ENCODE measurements at regions not wholly inside any gene's neighbourhood (a gene's known extent, or its start where the extent isn't known, plus 50 kb on each side); places are given as distances from the start of the nearest gene placed in this dataset.

DNA sequence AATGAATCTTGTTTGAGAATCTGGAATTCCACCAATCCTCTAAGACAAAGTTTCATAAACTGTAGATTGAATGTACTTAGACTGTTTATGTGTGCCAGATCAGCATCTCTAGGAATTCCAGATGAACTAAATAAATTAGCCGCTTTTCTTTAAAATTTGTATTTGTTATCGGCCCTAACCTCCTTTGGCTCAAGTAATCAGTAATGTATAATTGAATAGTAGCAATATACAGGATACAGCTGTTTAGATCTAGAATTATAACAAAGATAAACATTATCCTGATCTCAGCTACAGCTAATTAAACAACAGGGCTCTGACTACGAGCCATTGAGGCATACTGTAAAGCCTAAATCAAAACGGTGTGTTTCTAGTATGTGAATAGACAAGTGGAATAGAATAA lies 120.3 kb downstream of the CYB561 start:
- DNase-seq (ENCODE audit: low read depth in 4 of 4, low spot score in 3 of 4) = no peak

- DNase-seq (ENCODE audit: low read depth in 4 of 4, low spot score in 3 of 4) = no peak
Observed at GRCh38 chr17:63329876-63330275, 116.2 kb downstream of the CYB561 start.

- no peak for DNase-seq (ENCODE audit: low read depth in 4 of 4, low spot score in 3 of 4)
Observed at GRCh38 chr17:63331301-63332061, 114.6 kb downstream of the CYB561 start.

DNA sequence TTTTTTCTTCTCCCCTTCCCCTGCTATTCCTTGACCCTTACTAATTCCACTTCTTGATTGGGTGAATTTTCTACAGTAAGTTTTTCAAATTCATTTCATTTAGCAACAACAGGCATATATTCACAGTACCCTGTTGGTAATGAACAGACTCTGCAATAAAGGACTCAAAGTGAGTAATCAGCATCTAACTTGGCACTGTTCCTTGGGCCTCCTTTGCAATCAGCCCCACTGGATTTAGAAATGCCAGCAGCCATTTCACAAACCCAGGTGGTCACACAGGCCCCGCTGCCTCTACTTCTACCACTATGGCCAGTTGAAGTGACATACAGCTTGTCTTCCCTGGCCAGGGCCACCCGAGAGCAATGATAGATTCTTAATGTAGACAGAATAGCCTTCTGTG lies 113.8 kb downstream of the CYB561 start:
- DNase-seq (ENCODE audit: low read depth in 4 of 4, low spot score in 3 of 4) = no peak

- no peak for DNase-seq (ENCODE audit: low read depth in 4 of 4, low spot score in 3 of 4)
Observed at GRCh38 chr17:63333869-63334268, 112.2 kb downstream of the CYB561 start.

- no peak for DNase-seq (ENCODE audit: low read depth in 4 of 4, low spot score in 3 of 4)
Observed at GRCh38 chr17:63335831-63336230, 110.3 kb downstream of the CYB561 start.

DNA sequence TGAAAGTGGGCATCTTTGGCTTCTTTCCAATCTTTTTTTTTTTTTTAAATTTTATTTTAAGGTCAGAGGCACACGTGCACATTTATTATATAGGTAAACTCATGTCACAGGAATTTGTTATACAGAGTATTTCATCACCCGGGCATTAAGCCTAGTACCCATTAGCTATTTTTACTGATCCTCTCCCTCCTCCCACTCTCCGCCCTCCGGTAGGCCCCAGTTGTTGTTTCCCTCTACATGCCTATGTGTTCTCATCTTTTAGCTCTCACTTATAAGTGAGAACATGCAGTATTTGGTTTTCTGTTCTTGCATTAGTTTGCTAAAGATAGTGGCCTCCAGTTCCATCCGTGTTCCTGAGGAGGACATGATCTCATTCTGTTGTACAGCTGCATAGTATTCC lies 108.5 kb downstream of the CYB561 start:
- no peak for DNase-seq (ENCODE audit: low read depth in 4 of 4, low spot score in 3 of 4)

DNA sequence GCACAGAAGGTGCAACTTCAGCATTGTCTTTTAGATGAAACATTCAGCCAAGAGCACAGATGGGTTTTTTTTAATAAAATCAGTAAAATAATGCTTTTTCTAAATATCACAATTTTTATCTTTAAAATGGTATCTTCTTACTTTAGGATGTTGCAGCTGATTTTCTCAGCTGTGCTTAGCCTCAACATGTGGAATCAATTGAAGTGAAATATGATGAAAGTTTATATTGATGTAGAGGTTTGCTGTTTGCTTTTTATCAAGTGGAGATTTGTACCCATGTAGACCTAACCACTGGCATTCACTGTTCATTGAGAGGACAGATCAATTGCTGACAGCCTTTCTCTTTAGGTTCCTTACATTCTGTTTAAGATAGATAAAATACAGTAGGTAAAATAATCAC lies 107.8 kb downstream of the CYB561 start:
- DNase-seq (ENCODE audit: low read depth in 4 of 4, low spot score in 3 of 4) = no peak

DNA sequence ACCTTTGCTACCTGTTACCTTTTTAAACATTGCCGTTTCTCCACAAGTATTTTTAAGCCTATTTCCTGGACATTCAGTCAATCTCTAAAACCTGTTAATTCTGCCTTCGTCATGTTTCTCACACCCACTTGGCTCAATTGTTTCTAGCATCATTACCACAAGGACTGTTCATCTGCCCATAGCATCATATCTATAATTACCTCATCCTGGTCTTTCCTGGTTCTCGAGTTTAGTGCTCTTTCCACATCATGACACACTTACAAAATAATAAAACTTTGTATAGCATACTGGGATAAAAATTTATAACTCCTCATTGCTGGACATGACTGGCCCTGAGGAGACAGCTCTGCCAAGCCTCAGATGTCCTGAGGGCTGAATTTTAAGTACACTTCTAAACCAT lies 104.8 kb downstream of the CYB561 start:
- DNase-seq (ENCODE audit: low read depth in 4 of 4, low spot score in 3 of 4) = no peak

GRCh38 chr17:63344383-63344782 lies 101.7 kb downstream of the CYB561 start:
- no peak for DNase-seq (ENCODE audit: low read depth in 4 of 4, low spot score in 3 of 4)

- DNase-seq (ENCODE audit: low read depth in 4 of 4, low spot score in 3 of 4) = no peak
Observed at GRCh38 chr17:63345611-63346010, 100.5 kb downstream of the CYB561 start.

GRCh38 chr17:63347475-63347874 lies 98.6 kb downstream of the CYB561 start:
- DNase-seq (ENCODE audit: low read depth in 4 of 4, low spot score in 3 of 4) = no peak

DNA sequence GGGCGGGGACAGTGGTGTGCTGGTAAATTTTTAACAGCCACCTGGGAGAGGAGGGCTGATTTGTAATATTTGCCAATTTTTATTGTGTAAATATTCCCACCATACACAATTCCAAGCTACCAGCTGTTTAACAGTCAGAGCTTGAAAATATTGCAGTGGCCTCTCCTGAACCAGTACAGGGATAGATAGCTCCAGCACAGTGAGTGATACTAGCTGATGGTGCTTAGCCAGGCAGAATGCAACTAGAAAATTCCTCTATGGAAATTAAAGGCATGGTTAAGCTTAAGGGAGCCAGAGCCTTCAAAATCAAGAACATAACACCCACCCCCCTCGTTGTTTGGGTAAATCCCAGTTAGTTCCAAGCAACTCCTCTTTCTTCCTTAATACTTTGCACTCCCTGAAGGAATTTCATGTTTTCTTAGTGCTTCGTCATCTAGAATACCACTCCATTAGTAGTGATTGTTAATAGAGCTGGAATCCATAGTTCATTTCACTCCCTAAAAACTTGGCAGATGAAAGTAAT lies 96.6 kb downstream of the CYB561 start:
- no peak for DNase-seq (ENCODE audit: low read depth in 4 of 4, low spot score in 3 of 4)

DNA sequence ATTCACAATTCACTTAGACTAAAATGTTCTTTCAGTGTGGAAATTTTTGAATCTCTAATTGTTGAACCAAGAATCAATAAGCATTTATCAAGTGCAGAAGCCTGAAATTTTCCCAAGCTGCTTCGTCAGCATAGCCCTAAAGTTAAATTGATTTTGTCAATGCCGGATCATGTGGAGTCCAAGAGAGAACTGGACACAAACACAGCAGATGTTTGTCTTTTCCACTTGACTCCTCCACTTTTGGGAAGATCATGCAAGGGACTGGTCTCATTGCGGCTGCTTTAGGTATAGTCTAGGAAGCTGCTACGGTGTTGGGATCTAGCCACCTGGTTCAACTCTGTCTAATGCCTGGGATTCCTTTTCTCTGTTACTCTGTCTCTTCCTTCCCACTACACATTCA lies 95.7 kb downstream of the CYB561 start:
- no peak for DNase-seq (ENCODE audit: low read depth in 4 of 4, low spot score in 3 of 4)

GRCh38 chr17:63354256-63354655 lies 91.8 kb downstream of the CYB561 start:
- no peak for DNase-seq (ENCODE audit: low read depth in 4 of 4, low spot score in 3 of 4)

DNA sequence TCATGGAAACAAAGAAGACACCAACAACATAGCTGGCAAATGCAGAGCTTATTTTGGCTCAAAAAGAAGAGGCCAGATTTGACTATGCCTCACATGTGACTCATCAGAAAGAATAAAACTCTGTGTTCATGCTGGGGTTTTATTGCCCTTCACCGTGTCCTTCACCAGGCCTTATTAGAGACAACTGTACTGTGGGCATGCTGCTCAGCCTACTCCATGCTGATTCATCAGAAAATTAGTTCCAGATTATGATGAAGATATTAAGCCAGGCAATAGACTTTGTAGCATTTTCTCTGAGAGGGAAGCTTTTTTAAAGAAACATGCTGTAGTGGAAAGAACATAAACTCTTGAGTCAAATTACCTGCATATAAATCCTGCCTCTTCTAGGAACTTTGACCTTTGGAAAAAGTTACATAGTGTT lies 89.8 kb downstream of the CYB561 start:
- DNase-seq (ENCODE audit: low read depth in 4 of 4, low spot score in 3 of 4) = no peak

DNA sequence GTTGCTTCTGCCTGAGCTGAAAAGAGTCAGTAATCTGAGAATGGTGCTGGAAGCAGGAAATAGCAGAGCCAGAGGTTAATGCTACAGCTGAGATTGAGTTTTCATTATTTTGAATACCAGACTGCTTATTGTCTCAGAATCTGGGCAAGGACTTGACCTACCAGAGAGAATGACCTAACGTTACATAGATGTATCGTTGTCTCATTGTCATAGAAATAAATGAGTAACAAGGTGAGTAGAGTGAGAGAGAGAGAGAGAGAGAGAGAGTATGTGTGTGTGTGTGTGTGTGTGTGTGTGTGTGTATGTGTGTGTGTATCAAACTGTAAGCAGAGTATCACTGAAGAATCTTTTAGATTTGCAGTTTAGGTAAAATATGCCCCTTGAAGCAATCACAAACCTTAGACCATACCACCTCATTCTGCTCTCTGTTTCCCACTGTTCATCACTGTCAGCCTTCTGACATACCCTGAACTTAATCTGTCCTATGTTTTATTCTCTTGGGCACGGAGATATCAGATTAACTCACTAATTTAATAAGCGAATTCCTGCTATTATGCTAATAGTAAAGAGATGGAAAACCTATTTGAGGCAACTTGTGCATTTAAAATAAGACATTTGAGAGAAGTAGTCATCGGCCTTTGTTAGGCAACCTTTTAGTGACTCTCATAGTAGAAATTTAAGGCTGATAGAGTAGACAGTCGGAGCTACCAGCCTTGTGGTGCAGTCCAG lies 87.8 kb downstream of the CYB561 start:
- no peak for DNase-seq (ENCODE audit: low read depth in 4 of 4, low spot score in 3 of 4)

DNA sequence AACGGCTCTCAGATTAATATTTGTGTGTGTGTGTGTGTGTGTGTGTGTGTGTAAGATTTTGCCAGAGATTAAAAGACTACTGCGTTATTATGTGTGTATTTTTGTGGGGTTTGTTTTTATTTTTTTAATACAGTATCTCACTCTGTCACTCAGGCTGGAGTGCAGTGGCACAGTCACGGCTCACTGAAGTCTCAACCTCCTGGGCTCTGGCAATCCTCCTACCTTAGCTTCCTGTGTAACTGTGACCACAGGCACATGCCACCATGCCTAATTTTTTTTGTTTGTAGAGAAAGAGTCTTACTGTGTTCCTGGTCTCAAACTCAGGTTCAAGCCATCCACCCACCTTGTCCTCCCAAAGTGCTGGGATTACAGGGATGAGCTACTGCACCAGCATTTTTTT lies 87.2 kb downstream of the CYB561 start:
- DNase-seq (ENCODE audit: low read depth in 4 of 4, low spot score in 3 of 4) = no peak

DNA sequence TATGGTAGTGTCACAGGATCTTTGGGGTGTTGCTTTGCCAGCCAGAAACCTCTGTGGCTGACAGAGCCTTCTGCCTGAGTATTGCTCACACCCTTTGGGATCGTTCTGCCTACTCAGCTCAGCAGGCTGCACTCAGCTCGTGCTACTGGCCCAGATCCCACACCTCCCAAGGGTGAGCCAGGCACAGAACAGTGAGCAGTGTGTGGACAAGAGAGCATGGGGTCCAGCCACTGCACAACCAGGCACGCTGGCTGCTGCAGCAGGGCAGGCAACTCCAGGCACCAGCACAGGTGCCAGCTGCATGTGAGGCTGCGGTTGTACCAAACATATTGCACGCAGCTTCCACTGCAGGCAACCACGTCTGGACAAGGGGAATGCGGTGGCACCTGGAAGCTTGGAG lies 84.9 kb downstream of the CYB561 start:
- DNase-seq (ENCODE audit: low read depth in 4 of 4, low spot score in 3 of 4) = no peak

- no peak for DNase-seq (ENCODE audit: low read depth in 4 of 4, low spot score in 3 of 4)
Observed at GRCh38 chr17:63362115-63362514, 84.0 kb downstream of the CYB561 start.

DNA sequence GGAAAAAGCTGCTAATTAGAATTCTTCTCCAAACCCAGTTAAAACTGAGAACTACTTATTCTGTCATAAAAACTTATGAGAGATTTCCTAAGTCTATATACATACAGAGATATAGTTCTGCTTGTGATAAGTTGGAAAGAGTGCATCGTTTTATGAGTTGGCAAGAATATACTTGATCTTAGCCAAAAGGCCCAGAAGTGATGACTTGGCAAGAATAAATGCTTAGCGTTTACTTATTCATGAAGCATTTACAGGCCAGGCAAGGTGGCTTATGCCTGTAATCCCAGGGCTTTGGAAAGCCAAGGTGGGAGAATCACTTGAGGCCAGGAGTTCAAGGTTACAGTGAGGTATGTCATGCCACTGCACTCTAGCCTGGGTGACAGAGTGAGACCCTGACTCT lies 81.7 kb downstream of the CYB561 start:
- DNase-seq (ENCODE audit: low read depth in 4 of 4, low spot score in 3 of 4) = no peak

DNA sequence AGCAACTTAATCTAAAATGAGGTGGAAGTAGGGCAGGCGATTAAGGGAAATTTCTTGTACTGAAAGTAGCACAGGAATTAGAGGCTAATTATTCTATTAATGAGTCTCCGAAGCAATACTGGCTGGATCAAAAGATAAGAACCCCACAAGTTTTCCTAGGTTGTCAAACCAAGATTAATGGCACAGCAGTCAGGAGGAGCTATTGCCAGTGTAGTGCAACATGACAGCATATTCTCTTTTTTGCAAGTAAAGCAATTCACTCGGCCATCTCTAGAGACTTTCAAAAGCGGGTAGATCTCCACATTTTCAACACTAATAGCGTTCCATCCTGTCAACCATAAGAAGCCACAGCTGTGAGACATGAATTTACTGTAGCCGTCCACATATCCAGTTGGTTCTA lies 81.2 kb downstream of the CYB561 start:
- no peak for DNase-seq (ENCODE audit: low read depth in 4 of 4, low spot score in 3 of 4)
